A673 (cell line): ENCODE measurements at regions not wholly inside any gene's neighbourhood (a gene's known extent, or its start where the extent isn't known, plus 50 kb on each side); places are given as distances from the start of the nearest gene placed in this dataset.

Experiments
- BruUV-seq: library from RNA; stranded (reverse); fragments of 400-500 nt; replicated peaks from 2 replicates; lab custom pipeline; 2021; lab: Mats Ljungman, UMichigan
- CTCF ChIA-PET: fragments of 300-600 bp; sonication (Branson Sonifier 250); formaldehyde crosslinking; loops from one replicate; lab custom pipeline; 2022; ENCODE audit warnings: antibody characterized with exemption; lab: Charles Lee
- POLR2A ChIA-PET: fragments of 300-600 bp; sonication (Branson Sonifier 250); formaldehyde crosslinking; loops from one replicate; lab custom pipeline; 2022; ENCODE audit warnings: antibody characterized with exemption; ENCODE audit not compliant: low non-redundant PET; lab: Charles Lee
- DNase-seq: peaks from one replicate; pipeline ENCODE4 v3.0.0-alpha.2; 2015; ENCODE audit warnings: low spot score
- H3K27ac ChIP-seq: fragments of 200-600 bp; sonication (generic); 2 replicates; pipeline ENCODE4 v1.5.1; 2016; ENCODE audit warnings: mixed run types, low read depth, mild to moderate bottlenecking, mixed read lengths, antibody characterized with exemption, low read length; ENCODE audit not compliant: poor library complexity, severe bottlenecking
- H3K27me3 ChIP-seq: fragments of 200-600 bp; sonication (generic); replicated peaks from 2 replicates; pipeline ENCODE4 v1.6.1; 2017; ENCODE audit warnings: mixed run types, low read depth, mild to moderate bottlenecking, mixed read lengths, antibody characterized with exemption, low read length; ENCODE audit not compliant: insufficient read depth, poor library complexity
- H3K36me3 ChIP-seq: fragments of 200-600 bp; sonication (generic); 2 replicates; pipeline ENCODE4 v1.6.1; 2016; ENCODE audit warnings: mixed run types, mild to moderate bottlenecking, mixed read lengths, antibody characterized with exemption, low read length; ENCODE audit not compliant: insufficient read depth, poor library complexity, severe bottlenecking
- H3K4me1 ChIP-seq: fragments of 200-600 bp; sonication (generic); 2 replicates; pipeline ENCODE4 v1.6.1; 2017; ENCODE audit warnings: mixed run types, mild to moderate bottlenecking, mixed read lengths, antibody characterized with exemption, low read length; ENCODE audit not compliant: insufficient read depth, poor library complexity, severe bottlenecking
- H3K4me3 ChIP-seq: fragments of 200-600 bp; sonication (generic); 2 replicates; pipeline ENCODE4 v1.5.1; 2016; ENCODE audit warnings: low read depth, mixed run types, mild to moderate bottlenecking, mixed read lengths, low read length; ENCODE audit not compliant: poor library complexity, severe bottlenecking
- H3K9me3 ChIP-seq: fragments of 200-600 bp; sonication (generic); 2 replicates; pipeline ENCODE4 v1.6.1; 2016; ENCODE audit warnings: mixed run types, low read depth, mild to moderate bottlenecking, mixed read lengths, antibody characterized with exemption, low read length; ENCODE audit not compliant: poor library complexity, severe bottlenecking
- EZH2 ChIP-seq: fragments of 200-600 bp; sonication (generic); IDR thresholded peaks from 2 replicates; pipeline ENCODE4 v1.6.1; 2017; ENCODE audit warnings: borderline replicate concordance, low read depth, mild to moderate bottlenecking, mixed read lengths, antibody characterized with exemption, low read length; ENCODE audit not compliant: poor library complexity, severe bottlenecking
- intact Hi-C: fragments of 100-400 bp; cut with micrococcal nuclease; formaldehyde crosslinking; loops from one replicate; pipeline ENCODE4 v1.10.0; 2022; ENCODE audit not compliant: unreplicated experiment
- TF ChIP-seq, protein P1 (sequence below): fragments of 300-800, 200-600 bp; sonication (generic); conservative IDR thresholded peaks from 2 replicates; pipeline ENCODE4 v1.5.1; 2017; ENCODE audit warnings: low read depth, mild to moderate bottlenecking, antibody characterized with exemption, low read length, moderate library complexity, mixed read lengths

DNA sequence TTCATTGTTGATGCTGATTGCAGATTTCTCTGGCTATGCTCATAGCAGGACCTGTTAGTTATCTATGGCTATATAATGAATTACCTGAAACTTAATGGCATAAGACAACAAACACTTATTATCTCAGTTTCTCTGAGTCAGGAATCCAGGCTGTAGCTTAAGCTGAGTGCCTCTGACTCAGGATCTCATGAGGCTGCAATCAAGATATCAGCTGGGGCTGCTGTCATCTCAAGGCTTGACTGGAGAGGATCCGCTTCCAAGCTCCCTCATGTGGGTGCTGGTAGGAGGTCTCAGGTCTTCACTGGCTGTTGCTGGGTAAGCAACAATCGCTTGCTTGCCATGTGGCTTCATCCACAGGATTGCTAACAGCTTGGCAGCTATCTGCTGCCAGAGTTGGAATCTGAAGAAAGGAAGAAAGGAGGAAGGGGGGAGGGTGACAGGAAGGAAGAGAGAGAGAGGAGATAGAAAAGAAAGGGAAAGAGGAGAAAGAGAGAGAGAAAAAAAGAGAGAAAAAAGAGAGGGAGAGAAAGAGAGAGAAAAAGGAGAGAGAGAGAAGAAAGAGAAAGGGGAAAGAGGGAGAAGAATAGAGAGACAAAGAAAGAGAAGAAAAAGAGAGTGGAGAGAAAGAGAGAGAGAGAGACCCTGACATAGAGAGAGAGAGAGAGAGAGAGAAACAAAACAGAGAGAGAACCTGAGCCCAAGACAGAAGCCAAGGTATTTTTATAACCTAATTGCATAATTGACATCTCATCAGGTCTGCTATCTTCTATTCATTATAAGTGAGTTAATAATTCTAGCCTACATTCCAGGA is 579.0 kb upstream of the BTBD3 start:
- BruUV-seq: no TSS peak
- CTCF ChIA-PET: no interaction called here

DNA sequence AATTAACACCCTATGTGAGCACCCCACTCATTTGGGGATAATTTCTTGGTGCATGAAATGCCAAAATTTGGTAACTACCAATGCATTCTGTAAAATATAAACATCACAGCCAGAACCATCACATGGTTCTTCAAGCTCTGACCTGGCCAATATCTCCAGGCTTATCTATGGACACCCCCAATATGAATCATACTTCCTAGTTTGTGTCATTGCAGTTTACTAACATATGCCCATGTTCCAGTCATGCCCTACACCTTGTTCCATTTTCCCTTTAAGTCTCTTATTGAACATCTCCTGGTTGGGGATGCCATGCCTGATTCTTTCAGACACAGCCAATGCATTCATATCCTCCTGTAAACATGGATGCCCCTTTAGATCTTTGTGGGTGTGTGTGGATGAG is 572.8 kb upstream of the BTBD3 start:
- H3K9me3 ChIP-seq: no peaks in the 10 kb centered on the region
- intact Hi-C loops: no loop called here
- no TSS peak for BruUV-seq
- ChIA-PET POLR2A (no interaction called here), CTCF (no interaction called here)
- no peaks in the 10 kb centered on the region for H3K36me3 ChIP-seq
- no peak overlapping the region for H3K4me3 ChIP-seq
- no peak for DNase-seq
- H3K27me3 ChIP-seq: no peaks in the 10 kb centered on the region
- no peak overlapping the region for H3K27ac ChIP-seq
- no peaks in the 10 kb centered on the region for H3K4me1 ChIP-seq
- TF ChIP-seq EZH2: no peak
- TF ChIP-seq, protein P1, sequence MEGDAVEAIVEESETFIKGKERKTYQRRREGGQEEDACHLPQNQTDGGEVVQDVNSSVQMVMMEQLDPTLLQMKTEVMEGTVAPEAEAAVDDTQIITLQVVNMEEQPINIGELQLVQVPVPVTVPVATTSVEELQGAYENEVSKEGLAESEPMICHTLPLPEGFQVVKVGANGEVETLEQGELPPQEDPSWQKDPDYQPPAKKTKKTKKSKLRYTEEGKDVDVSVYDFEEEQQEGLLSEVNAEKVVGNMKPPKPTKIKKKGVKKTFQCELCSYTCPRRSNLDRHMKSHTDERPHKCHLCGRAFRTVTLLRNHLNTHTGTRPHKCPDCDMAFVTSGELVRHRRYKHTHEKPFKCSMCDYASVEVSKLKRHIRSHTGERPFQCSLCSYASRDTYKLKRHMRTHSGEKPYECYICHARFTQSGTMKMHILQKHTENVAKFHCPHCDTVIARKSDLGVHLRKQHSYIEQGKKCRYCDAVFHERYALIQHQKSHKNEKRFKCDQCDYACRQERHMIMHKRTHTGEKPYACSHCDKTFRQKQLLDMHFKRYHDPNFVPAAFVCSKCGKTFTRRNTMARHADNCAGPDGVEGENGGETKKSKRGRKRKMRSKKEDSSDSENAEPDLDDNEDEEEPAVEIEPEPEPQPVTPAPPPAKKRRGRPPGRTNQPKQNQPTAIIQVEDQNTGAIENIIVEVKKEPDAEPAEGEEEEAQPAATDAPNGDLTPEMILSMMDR: no peak

More for the DNA sequence above, 579.0 kb upstream of the BTBD3 start:
- Histone ChIP-seq H3K4me3 (no peak overlapping the region), H3K36me3 (no peaks in the 10 kb centered on the region), H3K27ac (no peak overlapping the region), H3K4me1 (no peaks in the 10 kb centered on the region), H3K27me3 (no peaks in the 10 kb centered on the region), H3K9me3 (no peaks in the 10 kb centered on the region)
- no peak for TF ChIP-seq EZH2
- TF ChIP-seq, protein P1: no peak
- intact Hi-C loops: no loop called here
- no peak for DNase-seq
- POLR2A ChIA-PET: interaction anchor here (0.7 kb wide), 1 partner anchor 22 kb away, joined by 4 read pairs; no protein-coding TSS in a partner anchor

DNA sequence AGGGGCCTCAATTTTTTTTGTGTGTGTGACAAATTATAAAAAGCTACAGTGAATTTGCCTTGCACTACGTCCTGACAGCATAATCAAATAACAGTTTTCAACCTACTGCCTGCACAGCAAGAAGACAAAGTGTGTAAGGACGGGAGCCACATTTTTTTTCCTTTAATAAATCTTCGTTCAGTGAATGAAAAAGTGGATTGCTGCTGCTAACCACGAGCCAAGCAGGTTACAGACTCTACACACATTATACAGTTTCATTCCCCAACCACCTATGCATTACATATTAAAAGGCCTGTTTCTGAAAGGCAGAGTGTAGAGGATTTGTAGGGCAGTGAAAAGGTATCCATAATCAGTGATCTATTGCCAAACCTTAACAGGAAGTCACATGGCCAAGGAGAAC is 570.0 kb upstream of the BTBD3 start:
- BruUV-seq: no TSS peak
- DNase-seq: no peak
- no peak overlapping the region for H3K27ac ChIP-seq
- TF ChIP-seq EZH2: no peak
- TF ChIP-seq, protein P1: no peak
- intact Hi-C loops: no loop called here
- no peaks in the 10 kb centered on the region for H3K36me3 ChIP-seq
- no peak overlapping the region for H3K4me3 ChIP-seq
- no peaks in the 10 kb centered on the region for H3K27me3 ChIP-seq
- ChIA-PET CTCF (no interaction called here), POLR2A (no interaction called here)
- H3K4me1 ChIP-seq: no peaks in the 10 kb centered on the region
- H3K9me3 ChIP-seq: no peaks in the 10 kb centered on the region
